ENCODE measurements at regions not wholly inside any gene's neighbourhood (a gene's known extent, or its start where the extent isn't known, plus 50 kb on each side); places are given as distances from the start of the nearest gene placed in this dataset.

GRCh38 chrX:66328950-66329596 lies 165.0 kb downstream of the HEPH start:
- no peak for DNase-seq

DNA sequence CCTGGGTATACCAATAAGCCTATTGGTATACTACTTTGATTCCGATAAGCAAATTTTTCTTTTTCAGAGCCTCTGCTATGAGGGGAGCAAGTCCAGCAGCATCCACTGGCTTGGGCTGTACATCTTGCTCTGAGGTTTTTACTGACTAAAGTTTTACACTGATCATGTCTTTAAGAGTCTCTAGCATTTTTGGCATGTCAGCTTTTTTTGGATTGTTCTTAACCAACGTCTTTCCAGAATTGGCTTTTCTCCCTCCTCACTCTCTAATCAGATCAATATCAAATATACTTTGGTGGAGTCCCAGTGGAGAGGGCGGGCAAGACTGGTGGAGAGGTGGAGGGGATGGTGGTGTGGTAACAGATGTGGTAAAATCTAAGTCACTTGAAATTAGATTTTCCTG lies 196.8 kb downstream of the HEPH start:
- DNase-seq = no peak

DNA sequence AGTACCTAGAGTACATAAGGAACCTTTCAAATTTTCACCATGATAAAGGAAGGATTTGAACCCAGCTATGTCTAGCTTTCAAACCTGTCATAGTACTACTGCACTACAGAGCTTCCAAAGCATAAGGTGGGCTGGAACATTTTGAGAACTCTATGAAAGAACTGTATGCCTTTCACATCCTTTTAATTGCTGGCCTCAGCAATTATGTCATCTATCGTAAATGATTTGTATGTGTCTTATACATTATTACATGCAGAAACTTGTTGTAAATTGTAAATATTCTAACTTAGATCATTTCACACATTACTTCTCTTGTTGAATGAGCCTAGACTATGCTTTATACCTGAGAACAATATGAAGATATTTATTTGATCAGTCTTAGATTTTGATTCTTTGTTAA lies 220.7 kb downstream of the HEPH start:
- DNase-seq = no peak

DNA sequence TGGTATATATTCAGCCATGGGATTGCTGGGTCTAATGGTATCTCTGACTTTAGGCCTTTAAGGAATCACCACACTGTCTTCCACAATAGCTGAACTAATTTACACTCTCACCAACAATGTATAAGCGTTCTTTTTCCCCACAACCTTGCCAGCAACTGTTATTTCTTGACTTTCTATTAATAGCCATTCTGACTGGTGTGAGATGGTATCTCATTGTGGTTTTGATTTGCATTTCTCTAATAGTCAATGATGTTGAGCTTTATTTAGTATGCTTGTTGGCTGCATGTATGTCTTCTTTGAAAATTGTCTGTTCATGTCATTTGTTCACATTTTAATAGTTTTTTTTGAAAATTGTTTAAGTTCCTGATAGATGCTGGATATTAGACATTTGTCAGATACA lies 235.2 kb downstream of the HEPH start:
- no peak for DNase-seq

GRCh38 chrX:66402165-66402564 lies 236.7 kb downstream of the EDA2R start:
- no peak for DNase-seq

GRCh38 chrX:66408507-66408906 lies 230.4 kb downstream of the EDA2R start:
- DNase-seq = peak; percentile 0

GRCh38 chrX:66410806-66411205 lies 228.1 kb downstream of the EDA2R start:
- DNase-seq = no peak
